GM12872 (cell line): ENCODE measurements at regions not wholly inside any gene's neighbourhood (a gene's known extent, or its start where the extent isn't known, plus 50 kb on each side); places are given as distances from the start of the nearest gene placed in this dataset.

ENCODE experiments used
- TF ChIP-seq, protein P1 (sequence below): IDR thresholded peaks from 3 replicates; pipeline ENCODE4 v1.5.1; 2011; ENCODE audit warnings: low read depth, mild to moderate bottlenecking, low read length, moderate library complexity; ENCODE audit not compliant: insufficient read depth

DNA sequence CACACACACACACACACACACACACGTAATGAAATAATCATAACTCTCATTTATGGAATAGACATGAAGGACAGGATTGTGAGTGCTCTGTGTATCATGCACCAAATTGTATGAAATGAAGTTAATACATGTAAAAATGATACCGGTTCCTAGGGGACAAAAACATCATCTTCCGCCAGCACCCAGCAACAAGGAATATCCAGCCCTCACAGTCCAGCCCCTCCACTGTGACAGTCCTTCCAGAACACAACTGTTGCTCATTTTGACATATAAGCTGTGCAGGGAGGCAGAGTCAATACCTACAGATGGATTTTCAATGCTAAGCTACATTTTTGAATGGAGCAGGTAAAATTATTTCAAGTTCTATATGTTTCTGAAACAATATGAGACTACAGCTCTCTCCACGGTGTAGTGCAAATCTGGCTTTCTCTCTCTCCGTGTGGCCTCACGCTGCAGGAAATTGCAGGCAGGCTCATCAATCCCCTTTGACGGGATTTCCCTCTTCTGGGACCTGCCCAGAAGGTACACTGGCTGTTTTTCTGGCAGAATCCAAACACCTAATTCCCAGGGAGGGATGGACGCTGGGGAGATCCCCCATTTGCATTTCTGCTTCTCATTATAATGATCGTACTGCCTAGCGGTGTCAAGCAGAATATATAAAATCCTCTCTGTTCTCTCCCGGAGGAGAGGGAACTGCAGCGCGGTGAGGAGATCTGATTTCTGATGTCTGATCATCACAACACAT, 494.0 kb downstream of the LIG4 start:
- TF ChIP-seq, protein P1, sequence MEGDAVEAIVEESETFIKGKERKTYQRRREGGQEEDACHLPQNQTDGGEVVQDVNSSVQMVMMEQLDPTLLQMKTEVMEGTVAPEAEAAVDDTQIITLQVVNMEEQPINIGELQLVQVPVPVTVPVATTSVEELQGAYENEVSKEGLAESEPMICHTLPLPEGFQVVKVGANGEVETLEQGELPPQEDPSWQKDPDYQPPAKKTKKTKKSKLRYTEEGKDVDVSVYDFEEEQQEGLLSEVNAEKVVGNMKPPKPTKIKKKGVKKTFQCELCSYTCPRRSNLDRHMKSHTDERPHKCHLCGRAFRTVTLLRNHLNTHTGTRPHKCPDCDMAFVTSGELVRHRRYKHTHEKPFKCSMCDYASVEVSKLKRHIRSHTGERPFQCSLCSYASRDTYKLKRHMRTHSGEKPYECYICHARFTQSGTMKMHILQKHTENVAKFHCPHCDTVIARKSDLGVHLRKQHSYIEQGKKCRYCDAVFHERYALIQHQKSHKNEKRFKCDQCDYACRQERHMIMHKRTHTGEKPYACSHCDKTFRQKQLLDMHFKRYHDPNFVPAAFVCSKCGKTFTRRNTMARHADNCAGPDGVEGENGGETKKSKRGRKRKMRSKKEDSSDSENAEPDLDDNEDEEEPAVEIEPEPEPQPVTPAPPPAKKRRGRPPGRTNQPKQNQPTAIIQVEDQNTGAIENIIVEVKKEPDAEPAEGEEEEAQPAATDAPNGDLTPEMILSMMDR: no peak

DNA sequence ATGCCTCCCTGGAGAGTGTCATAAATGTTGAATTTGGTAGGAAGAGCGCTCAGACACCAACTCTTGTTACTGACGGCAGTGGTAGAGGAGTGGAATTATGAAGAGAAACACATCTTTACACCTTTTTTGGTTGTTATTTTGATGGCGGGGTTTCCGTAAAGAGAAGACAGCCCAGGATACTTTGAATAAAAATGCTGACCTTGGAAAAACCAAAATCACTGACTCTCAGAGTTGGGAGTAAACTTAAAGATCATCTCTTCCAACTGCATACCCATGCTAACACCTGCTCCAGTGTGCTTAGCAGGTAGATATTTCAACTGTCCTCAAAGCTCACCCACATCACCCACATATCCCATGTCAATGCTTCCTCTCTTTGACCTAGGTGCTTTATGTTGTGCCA, 498.6 kb downstream of the LIG4 start:
- TF ChIP-seq, protein P1: no peak

DNA sequence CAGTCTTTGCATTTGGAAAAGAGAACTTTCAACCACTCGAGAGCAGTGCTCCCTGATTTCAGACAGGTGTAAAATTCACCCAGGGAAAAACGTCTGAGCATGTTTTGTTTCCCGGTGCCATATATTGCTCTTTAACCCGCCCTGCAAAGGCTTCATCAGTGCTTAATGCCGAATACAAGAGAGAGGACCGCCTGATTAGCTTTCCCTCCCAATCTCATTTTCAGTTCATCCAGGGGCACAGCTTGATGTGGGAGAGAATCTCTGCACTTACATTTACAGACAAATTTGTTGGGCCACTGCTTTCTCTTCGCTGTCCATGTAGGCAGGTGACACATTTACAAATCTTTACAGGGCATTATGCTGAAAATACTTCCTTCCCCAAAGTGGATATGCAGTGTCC, 499.1 kb downstream of the LIG4 start:
- TF ChIP-seq, protein P1: no peak

DNA sequence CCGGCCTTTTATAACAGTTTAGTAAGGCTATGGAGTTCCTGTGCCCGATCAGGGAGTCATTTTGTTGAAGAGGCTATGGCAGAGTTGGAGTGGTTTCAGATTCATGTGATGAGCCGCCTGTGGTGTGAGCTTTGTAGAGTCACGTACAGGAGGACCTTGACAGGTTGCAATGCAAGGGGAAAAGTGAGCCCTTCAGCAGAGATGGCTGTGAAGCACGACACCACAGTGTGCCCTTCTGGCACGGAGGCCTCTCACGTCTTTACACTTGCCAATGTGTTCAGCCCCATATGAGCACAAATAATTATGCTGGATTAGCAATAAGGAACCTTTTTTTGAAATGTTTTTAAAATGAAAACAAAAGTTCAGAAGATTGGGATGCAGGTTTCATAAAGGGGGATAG, 499.8 kb downstream of the LIG4 start:
- TF ChIP-seq, protein P1: no peak

DNA sequence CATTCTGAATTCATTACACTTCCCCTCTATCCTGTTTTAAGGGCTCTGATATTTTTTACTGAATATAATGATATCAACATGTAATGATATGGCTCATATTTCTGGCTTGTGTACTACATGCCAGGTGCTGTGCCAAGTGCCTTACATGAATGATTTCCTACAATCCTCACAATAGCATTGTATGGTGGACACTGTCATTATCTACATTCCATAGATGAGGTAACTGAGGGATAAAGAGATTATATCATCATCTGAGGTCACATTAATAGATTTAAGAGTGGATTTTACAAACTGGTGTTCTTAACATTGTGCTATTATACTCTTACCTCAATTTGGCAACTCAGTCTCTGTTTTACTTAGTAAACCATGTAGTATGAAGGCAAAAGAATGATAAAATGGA, 502.0 kb downstream of the LIG4 start:
- TF ChIP-seq, protein P1: no peak

DNA sequence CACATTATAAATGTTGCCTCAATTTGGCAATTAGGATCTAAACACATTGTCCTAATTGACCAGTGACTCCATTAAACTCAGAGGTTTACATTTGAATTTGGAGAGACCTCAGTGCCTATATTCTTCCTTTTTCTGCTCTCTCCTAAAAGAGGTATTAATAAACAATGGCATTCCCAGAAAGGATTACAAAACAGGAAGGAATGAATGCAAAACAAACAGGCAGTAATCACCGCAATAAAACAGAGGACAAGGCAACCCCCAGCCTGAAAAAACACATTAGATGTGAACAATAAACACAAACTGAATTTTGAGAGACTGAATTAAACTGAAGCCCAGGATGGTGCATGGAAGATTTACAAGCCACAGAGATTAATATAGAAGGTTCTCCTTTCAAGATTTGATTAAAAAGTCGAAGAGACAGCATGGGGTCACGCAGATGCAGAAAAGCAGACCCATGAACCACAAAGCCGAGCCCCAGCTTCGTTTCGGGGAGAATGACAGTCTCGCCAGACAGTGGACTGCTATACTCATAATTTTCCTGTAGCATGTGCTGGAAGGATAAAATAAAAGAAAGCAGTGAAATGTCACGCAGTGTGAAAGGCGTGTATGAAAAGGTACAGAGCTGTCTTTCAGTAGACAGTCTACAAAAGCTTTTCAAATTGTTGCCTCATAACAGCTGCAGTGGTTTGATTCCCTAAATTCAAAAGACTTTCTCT, 503.0 kb downstream of the LIG4 start:
- TF ChIP-seq, protein P1: no peak

DNA sequence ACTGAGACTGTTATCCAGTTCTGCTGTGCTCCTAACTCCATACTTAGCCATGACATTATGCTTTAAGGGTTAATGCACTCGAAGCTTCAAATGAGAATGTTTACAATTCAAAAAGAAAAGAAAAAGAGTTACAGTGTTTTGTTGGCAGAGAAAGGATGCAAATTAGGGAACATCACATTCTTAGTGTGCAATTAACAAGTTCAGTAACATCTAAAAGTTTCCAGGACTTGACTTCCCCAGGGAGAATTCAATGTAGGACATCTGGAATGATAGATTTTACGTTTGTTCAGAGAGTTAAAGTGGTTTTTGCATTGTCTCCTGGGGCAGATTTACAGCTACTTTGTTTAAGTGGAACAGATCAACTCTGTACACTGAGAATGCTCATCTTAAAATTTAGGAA, 525.2 kb downstream of the LIG4 start:
- TF ChIP-seq, protein P1: no peak
